ENCODE measurements at regions not wholly inside any gene's neighbourhood (a gene's known extent, or its start where the extent isn't known, plus 50 kb on each side); places are given as distances from the start of the nearest gene placed in this dataset.

DNA sequence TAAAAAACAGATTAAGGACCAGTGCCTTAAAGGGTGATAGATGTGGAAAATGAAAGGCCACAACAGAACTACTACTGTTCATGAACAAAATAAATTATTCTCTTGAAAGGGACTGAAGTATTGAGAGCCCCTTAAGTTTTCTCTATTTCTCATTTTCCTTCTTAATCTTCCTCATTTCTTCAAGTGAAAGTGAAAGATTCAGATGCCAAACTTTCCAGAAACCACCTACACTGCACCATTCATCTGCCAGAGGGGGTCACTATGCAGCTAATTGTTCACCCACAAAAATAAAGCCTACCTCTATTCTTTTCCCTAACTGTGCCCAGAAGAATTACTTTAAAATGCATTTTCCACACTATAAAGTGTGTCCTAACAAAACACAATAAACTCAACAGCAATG, 140.1 kb downstream of the NR4A2 start:
- TF ChIP-seq POLR2A (IDR thresholded peaks at IDR 0.05): no peak
- TF ChIP-seq, protein P1, sequence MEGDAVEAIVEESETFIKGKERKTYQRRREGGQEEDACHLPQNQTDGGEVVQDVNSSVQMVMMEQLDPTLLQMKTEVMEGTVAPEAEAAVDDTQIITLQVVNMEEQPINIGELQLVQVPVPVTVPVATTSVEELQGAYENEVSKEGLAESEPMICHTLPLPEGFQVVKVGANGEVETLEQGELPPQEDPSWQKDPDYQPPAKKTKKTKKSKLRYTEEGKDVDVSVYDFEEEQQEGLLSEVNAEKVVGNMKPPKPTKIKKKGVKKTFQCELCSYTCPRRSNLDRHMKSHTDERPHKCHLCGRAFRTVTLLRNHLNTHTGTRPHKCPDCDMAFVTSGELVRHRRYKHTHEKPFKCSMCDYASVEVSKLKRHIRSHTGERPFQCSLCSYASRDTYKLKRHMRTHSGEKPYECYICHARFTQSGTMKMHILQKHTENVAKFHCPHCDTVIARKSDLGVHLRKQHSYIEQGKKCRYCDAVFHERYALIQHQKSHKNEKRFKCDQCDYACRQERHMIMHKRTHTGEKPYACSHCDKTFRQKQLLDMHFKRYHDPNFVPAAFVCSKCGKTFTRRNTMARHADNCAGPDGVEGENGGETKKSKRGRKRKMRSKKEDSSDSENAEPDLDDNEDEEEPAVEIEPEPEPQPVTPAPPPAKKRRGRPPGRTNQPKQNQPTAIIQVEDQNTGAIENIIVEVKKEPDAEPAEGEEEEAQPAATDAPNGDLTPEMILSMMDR (IDR thresholded peaks at IDR 0.05): peak; percentile 14 to 32 (median 24)

Measured in right lobe of liver (tissue), 4 donors.